ENCODE measurements at regions not wholly inside any gene's neighbourhood (a gene's known extent, or its start where the extent isn't known, plus 50 kb on each side); places are given as distances from the start of the nearest gene placed in this dataset.

- TF ChIP-seq POLR2A (IDR thresholded peaks at IDR 0.05; ENCODE audit: low read depth), result no peak
- no peak for TF ChIP-seq POLR2AphosphoS5 (IDR thresholded peaks at IDR 0.05)
- TF ChIP-seq, protein P1, sequence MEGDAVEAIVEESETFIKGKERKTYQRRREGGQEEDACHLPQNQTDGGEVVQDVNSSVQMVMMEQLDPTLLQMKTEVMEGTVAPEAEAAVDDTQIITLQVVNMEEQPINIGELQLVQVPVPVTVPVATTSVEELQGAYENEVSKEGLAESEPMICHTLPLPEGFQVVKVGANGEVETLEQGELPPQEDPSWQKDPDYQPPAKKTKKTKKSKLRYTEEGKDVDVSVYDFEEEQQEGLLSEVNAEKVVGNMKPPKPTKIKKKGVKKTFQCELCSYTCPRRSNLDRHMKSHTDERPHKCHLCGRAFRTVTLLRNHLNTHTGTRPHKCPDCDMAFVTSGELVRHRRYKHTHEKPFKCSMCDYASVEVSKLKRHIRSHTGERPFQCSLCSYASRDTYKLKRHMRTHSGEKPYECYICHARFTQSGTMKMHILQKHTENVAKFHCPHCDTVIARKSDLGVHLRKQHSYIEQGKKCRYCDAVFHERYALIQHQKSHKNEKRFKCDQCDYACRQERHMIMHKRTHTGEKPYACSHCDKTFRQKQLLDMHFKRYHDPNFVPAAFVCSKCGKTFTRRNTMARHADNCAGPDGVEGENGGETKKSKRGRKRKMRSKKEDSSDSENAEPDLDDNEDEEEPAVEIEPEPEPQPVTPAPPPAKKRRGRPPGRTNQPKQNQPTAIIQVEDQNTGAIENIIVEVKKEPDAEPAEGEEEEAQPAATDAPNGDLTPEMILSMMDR (IDR thresholded peaks at IDR 0.05), result no peak
- no peak for TF ChIP-seq EP300 (IDR thresholded peaks at IDR 0.05)
Observed at GRCh38 chr15:70475921-70476320, 287.4 kb downstream of the UACA start.
